GM20000 (cell line): ENCODE measurements at regions not wholly inside any gene's neighbourhood (a gene's known extent, or its start where the extent isn't known, plus 50 kb on each side); places are given as distances from the start of the nearest gene placed in this dataset.
"Not testable (repeated sequence)": the region's sequence is repeated elsewhere in the genome, so short reads cannot be mapped to it uniquely, and the experiment has no call there.

ENCODE experiments used
- DNase-seq: peaks from one replicate; pipeline ENCODE4 v3.0.0; 2012; ENCODE audit warnings: low spot score
- TF ChIP-seq, protein P1 (sequence below): IDR thresholded peaks from 2 replicates; pipeline ENCODE4 v1.5.1; 2012; ENCODE audit warnings: mild to moderate bottlenecking, control low read depth; ENCODE audit errors: extremely low read depth, missing control alignments

DNA sequence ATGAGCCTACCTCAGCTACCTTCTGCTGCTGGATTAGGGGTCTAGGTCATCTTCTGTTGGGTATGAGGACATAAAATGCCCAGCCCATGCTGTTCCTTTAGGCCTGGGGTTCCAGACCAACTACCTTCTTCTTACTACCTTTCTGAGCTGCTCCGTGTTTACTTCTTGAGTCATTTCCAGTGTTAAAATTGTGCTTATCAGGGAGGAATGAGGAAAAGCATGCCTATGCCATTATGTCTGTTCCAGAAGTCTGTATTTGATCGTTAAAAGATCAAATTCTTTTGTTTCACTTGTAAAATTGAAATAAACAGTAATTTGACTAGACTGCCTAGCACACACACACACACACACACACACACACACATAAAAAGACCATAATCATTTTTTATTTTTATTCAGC lies 1912.7 kb upstream of the TENM3 start:
- DNase-seq: no peak
- TF ChIP-seq, protein P1, sequence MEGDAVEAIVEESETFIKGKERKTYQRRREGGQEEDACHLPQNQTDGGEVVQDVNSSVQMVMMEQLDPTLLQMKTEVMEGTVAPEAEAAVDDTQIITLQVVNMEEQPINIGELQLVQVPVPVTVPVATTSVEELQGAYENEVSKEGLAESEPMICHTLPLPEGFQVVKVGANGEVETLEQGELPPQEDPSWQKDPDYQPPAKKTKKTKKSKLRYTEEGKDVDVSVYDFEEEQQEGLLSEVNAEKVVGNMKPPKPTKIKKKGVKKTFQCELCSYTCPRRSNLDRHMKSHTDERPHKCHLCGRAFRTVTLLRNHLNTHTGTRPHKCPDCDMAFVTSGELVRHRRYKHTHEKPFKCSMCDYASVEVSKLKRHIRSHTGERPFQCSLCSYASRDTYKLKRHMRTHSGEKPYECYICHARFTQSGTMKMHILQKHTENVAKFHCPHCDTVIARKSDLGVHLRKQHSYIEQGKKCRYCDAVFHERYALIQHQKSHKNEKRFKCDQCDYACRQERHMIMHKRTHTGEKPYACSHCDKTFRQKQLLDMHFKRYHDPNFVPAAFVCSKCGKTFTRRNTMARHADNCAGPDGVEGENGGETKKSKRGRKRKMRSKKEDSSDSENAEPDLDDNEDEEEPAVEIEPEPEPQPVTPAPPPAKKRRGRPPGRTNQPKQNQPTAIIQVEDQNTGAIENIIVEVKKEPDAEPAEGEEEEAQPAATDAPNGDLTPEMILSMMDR: no peak

DNA sequence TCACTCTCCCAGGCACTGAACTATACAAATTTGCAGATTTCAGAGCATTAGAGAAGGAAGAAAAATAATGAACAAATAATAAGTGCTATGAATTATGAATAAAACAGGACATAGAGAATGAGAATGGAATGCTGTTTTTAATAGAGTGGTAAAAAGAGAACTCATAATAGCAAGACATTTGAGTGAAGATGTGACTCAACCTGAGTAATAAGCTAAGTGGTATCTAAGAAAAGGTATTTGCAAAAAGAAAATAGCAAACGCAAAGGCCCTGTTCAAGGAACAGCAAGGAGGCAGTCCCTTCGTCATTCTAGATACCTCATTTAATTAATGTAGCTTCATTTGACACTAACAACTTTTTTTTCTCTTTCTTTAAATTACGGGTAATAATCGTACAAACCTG lies 1910.0 kb upstream of the TENM3 start:
- no peak for DNase-seq
- TF ChIP-seq, protein P1: no peak

DNA sequence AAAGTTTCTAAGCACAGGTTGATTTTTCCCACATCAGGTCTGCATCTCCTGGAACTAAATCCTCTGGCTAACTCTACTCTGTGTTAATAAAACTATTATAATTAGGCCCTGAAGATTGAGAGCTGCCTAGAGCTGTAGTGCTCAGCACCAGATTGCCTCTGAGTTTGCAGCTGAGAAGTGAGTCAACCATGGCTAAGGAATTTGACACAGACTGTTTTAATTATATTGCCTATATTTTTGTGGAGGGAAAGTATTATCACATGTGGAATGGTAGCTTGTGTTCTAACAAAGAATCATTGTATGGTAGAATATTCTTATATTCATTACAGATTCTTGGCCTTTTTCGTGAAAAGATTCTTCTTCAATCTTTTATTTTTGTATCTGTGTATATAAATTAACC lies 1907.6 kb upstream of the TENM3 start:
- TF ChIP-seq, protein P1: no peak
- DNase-seq: no peak

DNA sequence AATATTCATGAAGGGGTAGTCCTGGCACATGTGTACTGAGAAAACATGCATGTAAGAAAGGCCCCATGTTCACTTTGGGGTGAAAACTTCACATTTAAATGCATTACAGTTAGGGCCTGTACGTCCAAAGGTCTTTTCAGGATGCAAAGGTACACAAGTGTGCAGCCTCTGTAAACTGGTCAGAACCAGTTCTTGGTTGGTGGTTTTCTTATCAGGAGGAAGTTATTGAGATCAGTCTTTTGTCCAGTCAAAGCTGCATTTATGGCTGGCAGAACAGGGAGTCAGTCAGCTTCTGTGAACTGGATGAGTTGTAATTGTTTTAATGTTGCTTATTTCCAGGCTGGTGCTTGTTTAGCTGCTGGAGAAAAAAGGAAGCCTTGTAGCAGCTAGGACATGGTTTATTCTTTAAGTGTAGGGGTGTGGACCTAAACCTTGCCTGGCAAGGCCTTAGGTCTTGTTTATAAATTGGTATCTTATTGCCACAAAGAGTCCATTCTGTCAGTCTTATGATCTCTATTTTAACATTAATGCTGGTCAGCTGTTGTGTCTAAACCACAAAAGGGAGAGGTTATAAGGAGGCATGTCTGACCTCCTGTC lies 1906.6 kb upstream of the TENM3 start:
- DNase-seq: no peak
- TF ChIP-seq, protein P1: no peak

DNA sequence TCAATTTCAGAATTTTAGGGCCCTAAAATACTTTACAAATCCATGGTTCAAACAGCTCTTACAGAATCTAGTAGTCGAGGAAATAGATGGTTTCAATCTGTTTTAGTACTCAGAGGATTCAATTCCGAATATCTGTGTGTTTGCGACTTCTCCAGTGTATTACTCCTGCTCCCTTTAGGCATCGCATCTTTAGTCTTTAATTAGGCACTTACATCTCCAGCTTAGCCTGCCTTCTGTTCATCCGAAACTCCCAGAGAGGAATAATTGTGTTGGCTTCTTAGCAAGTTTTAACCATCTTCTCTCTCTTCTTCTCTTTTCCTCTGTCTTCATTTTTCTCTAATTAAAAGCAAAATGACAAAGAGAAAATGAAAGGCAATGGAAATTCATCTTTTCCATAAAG lies 1901.3 kb upstream of the TENM3 start:
- TF ChIP-seq, protein P1: no peak

DNA sequence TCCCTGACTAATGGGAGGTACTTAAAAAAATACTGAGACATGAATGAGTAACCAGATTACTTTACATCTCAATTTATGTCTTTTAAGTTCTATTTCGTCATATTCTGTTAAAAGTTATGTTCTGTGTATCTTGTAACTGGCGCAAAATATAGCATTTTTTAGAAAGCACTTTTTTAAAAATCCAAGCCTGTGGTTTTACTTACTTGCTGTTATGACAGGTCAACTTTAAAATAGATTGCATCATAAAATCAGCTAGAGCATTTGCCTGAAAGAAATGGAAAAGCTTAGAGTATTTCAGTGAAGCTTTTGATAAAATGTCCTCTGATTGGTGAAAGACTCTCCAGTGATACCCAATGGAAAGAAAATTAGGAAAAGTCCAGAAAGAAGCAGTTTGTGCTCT lies 1892.3 kb upstream of the TENM3 start:
- TF ChIP-seq, protein P1: no peak
- DNase-seq: no peak

More for the DNA sequence above, 1901.3 kb upstream of the TENM3 start:
- DNase-seq: no peak

DNA sequence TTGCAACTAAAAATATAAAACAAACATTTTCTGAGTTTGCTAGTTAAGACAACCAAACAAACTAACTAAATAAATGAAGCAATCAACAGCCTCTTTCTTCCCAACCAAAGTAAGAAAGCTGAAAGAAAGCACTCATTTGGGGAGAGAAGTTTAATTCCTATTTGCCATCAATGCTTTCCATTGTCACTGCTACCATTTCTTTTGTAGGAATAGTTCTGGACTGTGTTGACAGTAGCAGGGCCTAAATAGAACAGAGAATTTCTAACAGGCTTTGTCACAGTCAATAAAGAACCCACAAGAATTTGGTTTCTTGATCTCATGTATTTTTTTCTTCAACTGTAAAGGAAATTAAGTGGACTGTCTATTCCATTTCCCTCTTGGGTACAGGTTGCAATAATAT lies 1886.4 kb upstream of the TENM3 start:
- TF ChIP-seq, protein P1: no peak
- DNase-seq: no peak

DNA sequence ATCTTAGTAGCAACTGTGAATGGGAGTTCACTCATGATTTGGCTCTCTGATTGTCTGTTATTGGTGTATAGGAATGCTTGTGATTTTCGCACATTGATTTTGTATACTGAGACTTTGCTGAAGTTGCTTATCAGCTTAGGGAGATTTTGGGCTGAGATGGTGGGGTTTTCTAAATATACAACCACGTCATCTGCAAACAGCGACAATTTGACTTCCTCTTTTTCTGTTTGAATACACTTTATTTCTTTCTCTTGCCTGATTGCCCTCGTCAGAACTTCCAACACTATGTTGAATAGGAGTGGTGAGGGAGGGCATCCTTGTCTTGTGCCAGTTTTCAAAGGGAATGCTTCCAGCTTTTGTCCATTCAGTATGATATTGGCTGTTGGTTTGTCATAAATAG lies 1883.1 kb upstream of the TENM3 start:
- DNase-seq: not testable (repeated sequence)
